ENCODE measurements at regions not wholly inside any gene's neighbourhood (a gene's known extent, or its start where the extent isn't known, plus 50 kb on each side); places are given as distances from the start of the nearest gene placed in this dataset.

- no peak for TF ChIP-seq POLR2A (IDR thresholded peaks at IDR 0.05; ENCODE audit: low read length)
- TF ChIP-seq GATA1 (IDR thresholded peaks at IDR 0.05; ENCODE audit: low read depth, low read length) = no peak
These were observed 114.4 kb downstream of the CTTN start for GRCh38 chr11:70512716-70513115.

All from erythroblast (primary cell).